Thymus (tissue), 11 donors: ENCODE measurements at regions not wholly inside any gene's neighbourhood (a gene's known extent, or its start where the extent isn't known, plus 50 kb on each side); places are given as distances from the start of the nearest gene placed in this dataset.
"Not testable (repeated sequence)": the region's sequence is repeated elsewhere in the genome, so short reads cannot be mapped to it uniquely, and the experiment has no call there.

Source experiments
- DNase-seq, 9 donors: peaks; one replicate each; pipeline ENCODE4 v3.0.0-alpha.2; 2013; ENCODE audit warnings: low spot score in 9 of 9, low read depth in 6 of 9, missing footprints in 1 of 9
- H3K27ac ChIP-seq, 2 donors: one replicate each; pipeline ENCODE4 v1.5.1; 2013; ENCODE audit warnings: control low read depth in 1 of 2, low read depth in 1 of 2, low read length in 1 of 2, mild to moderate bottlenecking in 1 of 2, moderate library complexity in 1 of 2
- H3K27me3 ChIP-seq, 2 donors: one replicate each; pipeline ENCODE4 v1.5.1; 2013; ENCODE audit warnings: low read length in 1 of 2; ENCODE audit not compliant: control insufficient read depth in 2 of 2, insufficient read depth in 1 of 2
- H3K36me3 ChIP-seq, 2 donors: one replicate each; pipeline ENCODE4 v1.5.1; 2013; ENCODE audit warnings: low read length in 1 of 2, mild to moderate bottlenecking in 1 of 2, moderate library complexity in 1 of 2; ENCODE audit not compliant: control insufficient read depth in 2 of 2, insufficient read depth in 2 of 2
- H3K4me1 ChIP-seq, 2 donors: one replicate each; pipeline ENCODE4 v1.5.1; 2013; ENCODE audit warnings: low read length in 2 of 2; ENCODE audit not compliant: control insufficient read depth in 2 of 2, insufficient read depth in 2 of 2
- H3K4me3 ChIP-seq, 2 donors: one replicate each; pipeline ENCODE4 v1.5.1; 2013; ENCODE audit warnings: low read length in 2 of 2, control low read depth in 1 of 2, mild to moderate bottlenecking in 1 of 2
- H3K9me3 ChIP-seq, 2 donors: one replicate each; pipeline ENCODE4 v1.5.1; 2013; ENCODE audit warnings: low read length in 1 of 2, mild to moderate bottlenecking in 1 of 2; ENCODE audit not compliant: control insufficient read depth in 2 of 2, insufficient read depth in 1 of 2
- WGBS: extraction: QIAGEN DNeasy Blood & Tissue Kit; methylation state at CpG from one replicate; pipeline ENCODE4 v1.1.7; 2013; 5-methylcytosine and 5-hydroxymethylcytosine counted together
- donor health status: healthy.

GRCh38 chr15:53923741-53924140, 54.5 kb upstream of the UNC13C start:
- H3K4me1 ChIP-seq, H3K27me3 ChIP-seq, H3K4me3 ChIP-seq, H3K9me3 ChIP-seq, H3K27ac ChIP-seq, H3K36me3 ChIP-seq, DNase-seq: not testable (repeated sequence)
- WGBS: 98% methylated on average over 13 of the region's 13 CpGs

DNA sequence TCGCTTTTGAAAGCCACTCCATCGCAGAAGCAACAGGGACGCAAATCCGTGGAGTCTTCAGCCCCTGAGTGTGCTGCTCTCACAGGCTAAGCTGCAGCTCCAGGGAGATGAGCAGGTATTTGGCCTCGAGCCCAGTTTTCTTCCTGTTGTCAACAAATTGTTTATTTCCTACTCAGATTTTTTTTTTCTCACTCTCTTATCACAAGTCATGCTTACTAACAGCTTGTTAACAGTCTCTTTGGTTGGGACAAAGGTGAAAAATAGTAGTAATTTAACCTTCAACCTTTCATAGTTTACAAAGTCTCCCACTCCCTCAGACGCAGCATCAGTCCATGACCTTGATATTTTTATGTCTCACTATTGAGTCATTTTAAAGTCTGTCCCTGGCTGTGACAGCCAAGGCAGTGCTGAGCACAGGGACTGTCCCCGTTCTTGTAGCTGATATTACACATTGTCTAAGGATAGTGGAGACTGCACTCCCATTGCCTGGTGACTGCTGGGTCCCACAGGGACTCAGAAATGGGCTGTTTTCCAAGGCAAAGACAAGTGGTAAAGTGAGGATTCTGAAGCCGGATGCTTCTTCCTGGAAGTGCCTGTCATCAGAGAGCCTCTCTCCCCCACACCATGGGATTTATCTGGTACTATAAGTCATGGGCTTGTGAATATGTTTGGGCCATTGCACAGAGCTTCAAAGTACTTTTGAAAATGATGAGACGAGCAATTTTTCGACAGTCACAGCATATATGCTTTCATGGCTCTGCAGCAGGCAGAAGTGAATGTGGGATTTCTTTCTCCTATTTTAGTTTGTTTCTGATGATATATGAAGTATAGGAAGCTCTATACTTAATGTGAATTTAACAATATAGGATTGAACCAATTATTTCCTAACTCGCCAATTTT, 59.8 kb upstream of the UNC13C start:
- Histone ChIP-seq H3K4me3 (no peak overlapping the region), H3K27ac (no peak overlapping the region), H3K27me3 (no peaks in the 10 kb centered on the region), H3K4me1 (no peaks in the 10 kb centered on the region), H3K36me3 (no peaks in the 10 kb centered on the region), H3K9me3 (no peaks in the 10 kb centered on the region)
- no peak for DNase-seq
- 78% methylated on average over 11 of the region's 11 CpGs for WGBS

- no peak for DNase-seq
- no peaks in the 10 kb centered on the region for H3K27me3 ChIP-seq
- 87% methylated on average over 2 of the region's 2 CpGs for WGBS
These were observed 61.1 kb upstream of the UNC13C start for GRCh38 chr15:53917109-53917508.

GRCh38 chr15:53911431-53911830, 66.8 kb upstream of the UNC13C start:
- Histone ChIP-seq H3K4me3 (no peak overlapping the region), H3K9me3 (peaks cover 0 to 4% of the 10 kb centered on the region in 2 donors), H3K36me3 (no peaks in the 10 kb centered on the region), H3K4me1 (no peaks in the 10 kb centered on the region), H3K27me3 (no peaks in the 10 kb centered on the region), H3K27ac (no peak overlapping the region)
- no peak for DNase-seq
- WGBS: 87% methylated on average over 10 of the region's 10 CpGs

More at GRCh38 chr15:53917109-53917508, 61.1 kb upstream of the UNC13C start:
- no peak overlapping the region for H3K27ac ChIP-seq
- no peaks in the 10 kb centered on the region for H3K9me3 ChIP-seq
- no peak overlapping the region for H3K4me3 ChIP-seq
- no peaks in the 10 kb centered on the region for H3K4me1 ChIP-seq
- H3K36me3 ChIP-seq: no peaks in the 10 kb centered on the region

GRCh38 chr15:53910852-53911251, 67.4 kb upstream of the UNC13C start:
- H3K27ac ChIP-seq: no peak overlapping the region
- H3K4me1 ChIP-seq: no peaks in the 10 kb centered on the region
- no peaks in the 10 kb centered on the region for H3K27me3 ChIP-seq
- no peak overlapping the region for H3K4me3 ChIP-seq
- no peaks in the 10 kb centered on the region for H3K36me3 ChIP-seq
- DNase-seq: no peak
- H3K9me3 ChIP-seq: peaks cover 0 to 4% of the 10 kb centered on the region in 2 donors
- 95% methylated on average over 11 of the region's 11 CpGs for WGBS

DNA sequence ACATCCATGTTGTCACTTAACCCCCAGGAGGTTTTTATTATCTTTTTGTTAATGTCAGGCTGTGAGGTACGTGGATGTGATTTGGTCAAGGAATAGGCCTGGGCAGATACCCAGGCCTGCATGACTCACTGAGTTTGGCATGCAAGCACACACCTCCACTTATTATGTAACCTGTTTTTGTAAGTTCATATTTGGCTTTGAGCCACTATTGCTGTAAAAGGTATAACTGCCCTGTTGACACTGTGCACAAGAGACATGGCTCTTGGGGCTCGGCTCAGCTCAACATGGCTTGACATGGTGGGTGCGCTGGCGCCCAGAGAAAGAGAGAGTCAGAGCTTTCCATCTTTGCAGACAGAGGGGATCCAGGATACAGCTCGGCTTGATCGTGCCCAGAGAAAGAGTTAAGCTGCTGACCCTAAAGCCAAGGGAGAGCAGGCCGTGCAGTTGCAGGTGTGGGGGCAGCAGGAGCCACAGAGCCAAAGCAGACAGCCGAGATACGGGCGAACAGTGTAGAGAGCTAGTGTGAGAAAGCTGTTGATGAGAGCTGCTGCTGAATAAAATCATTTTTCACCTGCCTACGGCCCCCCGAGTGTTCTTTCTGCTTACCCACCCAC, 67.9 kb upstream of the UNC13C start:
- WGBS: 93% methylated on average over 12 of the region's 12 CpGs
- no peak overlapping the region for H3K27ac ChIP-seq

GRCh38 chr15:53903129-53903528, 75.1 kb upstream of the UNC13C start:
- no peaks in the 10 kb centered on the region for H3K4me1 ChIP-seq
- no peak overlapping the region for H3K27ac ChIP-seq
- H3K4me3 ChIP-seq: no peak overlapping the region
- no peaks in the 10 kb centered on the region for H3K9me3 ChIP-seq
- H3K27me3 ChIP-seq: no peaks in the 10 kb centered on the region
- no peaks in the 10 kb centered on the region for H3K36me3 ChIP-seq
- no peak for DNase-seq
- WGBS: 96% methylated on average over 1 of the region's 1 CpG

More for the DNA sequence above, 67.9 kb upstream of the UNC13C start:
- H3K9me3 ChIP-seq: peaks cover 0 to 4% of the 10 kb centered on the region in 2 donors
- no peaks in the 10 kb centered on the region for H3K27me3 ChIP-seq
- no peak for DNase-seq
- H3K4me1 ChIP-seq: no peaks in the 10 kb centered on the region
- H3K36me3 ChIP-seq: no peaks in the 10 kb centered on the region
- H3K4me3 ChIP-seq: no peak overlapping the region

- H3K4me3 ChIP-seq, H3K9me3 ChIP-seq, H3K27me3 ChIP-seq, H3K27ac ChIP-seq, DNase-seq, H3K36me3 ChIP-seq, H3K4me1 ChIP-seq: not testable (repeated sequence)
- WGBS: 90% methylated on average over 2 of the region's 2 CpGs
These were observed 84.8 kb upstream of the UNC13C start for GRCh38 chr15:53893468-53893867.

- WGBS: 80% methylated on average over 3 of the region's 3 CpGs
- not testable (repeated sequence) for H3K36me3 ChIP-seq, DNase-seq, H3K4me3 ChIP-seq, H3K9me3 ChIP-seq, H3K4me1 ChIP-seq, H3K27me3 ChIP-seq, H3K27ac ChIP-seq
These were observed 86.4 kb upstream of the UNC13C start for GRCh38 chr15:53891862-53892261.
